Activated CD8-positive, alpha-beta T cell treated with anti-CD3 and anti-CD28 coated beads for 36 hours (primary cell): ENCODE measurements at regions not wholly inside any gene's neighbourhood (a gene's known extent, or its start where the extent isn't known, plus 50 kb on each side); places are given as distances from the start of the nearest gene placed in this dataset.

Experiments
- ATAC-seq: fragments of 200-7000 bp; cut with Tn5 transposase; one replicate; pipeline ENCODE4 v1.10.0; 2021; ENCODE audit warnings: mild to moderate bottlenecking, moderate library complexity
- CTCF ChIA-PET: fragments of 350-600 bp; sonication (Branson Sonifier 250); formaldehyde crosslinking; loops from one replicate; lab custom pipeline; 2021; ENCODE audit warnings: antibody characterized with exemption; lab: Charles Lee
- POLR2A ChIA-PET: fragments of 350-600 bp; sonication (Branson Sonifier 250); formaldehyde crosslinking; loops from one replicate; lab custom pipeline; 2021; ENCODE audit warnings: antibody characterized with exemption; lab: Charles Lee
- DNase-seq: peaks from one replicate; pipeline ENCODE4 v3.0.0-alpha.2; 2020
- H3K27ac Mint-ChIP-seq: one replicate; pipeline ENCODE4 v1.8.0; 2021; ENCODE audit warnings: mild to moderate bottlenecking, mixed read lengths
- H3K27me3 Mint-ChIP-seq: one replicate; pipeline ENCODE4 v1.8.0; 2021; ENCODE audit warnings: mixed read lengths
- H3K36me3 Mint-ChIP-seq: one replicate; pipeline ENCODE4 v1.8.0; 2021; ENCODE audit warnings: low read depth, mixed read lengths
- H3K4me1 Mint-ChIP-seq: one replicate; pipeline ENCODE4 v1.8.0; 2021; ENCODE audit warnings: low read depth, mixed read lengths
- H3K4me3 Mint-ChIP-seq: one replicate; pipeline ENCODE4 v1.8.0; 2021; ENCODE audit warnings: mild to moderate bottlenecking, moderate library complexity, mixed read lengths
- H3K9me3 Mint-ChIP-seq: one replicate; pipeline ENCODE4 v1.8.0; 2021; ENCODE audit warnings: mixed read lengths
- intact Hi-C: fragments of 100-400 bp; cut with micrococcal nuclease; formaldehyde crosslinking; loops from one replicate; pipeline ENCODE4 v1.10.0; 2022
- TF ChIP-seq, protein P1 (sequence below): fragments of 200-600 bp; IDR thresholded peaks from one replicate; pipeline ENCODE4 v1.8.0; 2022; ENCODE audit warnings: antibody characterized with exemption, mild to moderate bottlenecking

DNA sequence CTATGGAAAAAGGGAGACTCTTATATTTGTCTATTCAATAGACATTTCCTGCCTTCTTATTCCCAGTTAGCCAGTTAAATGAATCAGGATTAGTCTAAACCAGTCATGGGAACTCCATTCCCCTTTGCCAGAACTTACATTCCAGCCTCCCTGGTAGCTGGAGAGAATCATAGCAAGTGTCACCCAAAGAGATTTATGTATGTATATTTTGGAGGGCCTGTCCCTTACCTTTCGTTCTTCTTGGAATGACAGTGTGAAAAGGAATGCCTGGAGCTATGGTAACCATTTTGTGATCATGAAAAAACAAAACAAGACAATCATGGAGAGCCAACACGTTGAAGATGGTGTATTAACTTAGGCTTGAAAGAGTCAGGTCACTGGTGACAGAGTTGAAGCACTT lies 627.7 kb downstream of the CCDC171 start:
- TF ChIP-seq, protein P1, sequence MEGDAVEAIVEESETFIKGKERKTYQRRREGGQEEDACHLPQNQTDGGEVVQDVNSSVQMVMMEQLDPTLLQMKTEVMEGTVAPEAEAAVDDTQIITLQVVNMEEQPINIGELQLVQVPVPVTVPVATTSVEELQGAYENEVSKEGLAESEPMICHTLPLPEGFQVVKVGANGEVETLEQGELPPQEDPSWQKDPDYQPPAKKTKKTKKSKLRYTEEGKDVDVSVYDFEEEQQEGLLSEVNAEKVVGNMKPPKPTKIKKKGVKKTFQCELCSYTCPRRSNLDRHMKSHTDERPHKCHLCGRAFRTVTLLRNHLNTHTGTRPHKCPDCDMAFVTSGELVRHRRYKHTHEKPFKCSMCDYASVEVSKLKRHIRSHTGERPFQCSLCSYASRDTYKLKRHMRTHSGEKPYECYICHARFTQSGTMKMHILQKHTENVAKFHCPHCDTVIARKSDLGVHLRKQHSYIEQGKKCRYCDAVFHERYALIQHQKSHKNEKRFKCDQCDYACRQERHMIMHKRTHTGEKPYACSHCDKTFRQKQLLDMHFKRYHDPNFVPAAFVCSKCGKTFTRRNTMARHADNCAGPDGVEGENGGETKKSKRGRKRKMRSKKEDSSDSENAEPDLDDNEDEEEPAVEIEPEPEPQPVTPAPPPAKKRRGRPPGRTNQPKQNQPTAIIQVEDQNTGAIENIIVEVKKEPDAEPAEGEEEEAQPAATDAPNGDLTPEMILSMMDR = no peak
- intact Hi-C loops = no loop called here
- ATAC-seq (no peak), DNase-seq (no peak)
- H3K4me1 Mint-ChIP-seq = peaks cover 22% of the 10 kb centered on the region
- POLR2A ChIA-PET = no interaction called here
- H3K27ac Mint-ChIP-seq = peak overlapping the region; percentile 25
- H3K4me3 Mint-ChIP-seq = no peak overlapping the region
- CTCF ChIA-PET = no interaction called here
- no peaks in the 10 kb centered on the region for H3K9me3 Mint-ChIP-seq
- H3K27me3 Mint-ChIP-seq = no peaks in the 10 kb centered on the region
- peaks cover 4% of the 10 kb centered on the region for H3K36me3 Mint-ChIP-seq

DNA sequence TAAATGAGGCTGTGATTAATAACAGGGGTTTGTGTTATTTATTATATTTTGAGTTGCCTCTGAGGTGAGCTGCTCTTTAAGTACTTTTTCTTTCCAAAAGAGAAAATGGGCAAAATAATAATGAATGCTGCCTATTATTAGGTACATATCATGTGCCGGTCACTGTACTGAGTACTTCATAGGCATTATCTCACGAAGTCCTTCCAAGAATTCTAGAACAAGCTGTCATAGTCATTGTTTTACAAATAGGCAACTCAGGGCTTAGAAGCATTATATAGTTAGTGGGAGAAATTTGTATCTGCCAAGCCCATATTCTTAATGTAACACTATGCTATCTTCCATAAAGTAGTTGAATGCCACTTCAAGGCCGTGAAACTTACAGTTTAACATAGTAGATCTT lies 628.7 kb downstream of the CCDC171 start:
- Mint-ChIP-seq H3K36me3 (peaks cover 4% of the 10 kb centered on the region), H3K27me3 (no peaks in the 10 kb centered on the region), H3K9me3 (peaks cover 5% of the 10 kb centered on the region), H3K27ac (no peak overlapping the region), H3K4me1 (peaks cover 22% of the 10 kb centered on the region), H3K4me3 (no peak overlapping the region)
- DNase-seq (no peak), ATAC-seq (no peak)
- ChIA-PET CTCF (no interaction called here), POLR2A (no interaction called here)
- TF ChIP-seq, protein P1 = no peak
- intact Hi-C loops = no loop called here

DNA sequence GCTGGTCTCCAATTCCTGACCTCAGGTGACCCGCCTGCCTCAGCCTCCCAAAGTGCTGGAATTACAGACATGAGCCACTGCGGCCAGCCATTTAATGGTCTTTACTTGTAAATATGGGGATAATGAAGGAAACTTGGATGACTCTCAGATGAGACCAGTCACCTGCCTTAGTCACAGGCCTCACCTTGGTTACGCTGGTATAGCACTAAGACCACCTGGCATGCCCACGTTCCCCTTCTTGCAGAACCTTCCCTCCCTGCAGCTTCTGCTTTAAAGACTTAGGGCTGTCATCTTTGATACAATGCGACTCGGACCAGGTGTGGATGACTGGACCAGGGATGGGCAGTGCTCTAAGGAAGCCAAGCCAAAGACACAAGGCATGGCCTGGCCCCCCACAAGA lies 629.9 kb downstream of the CCDC171 start:
- ChIA-PET POLR2A (no interaction called here), CTCF (interaction anchor here (0.8 kb wide), 1 partner anchor 8 kb away, joined by 3 read pairs; no protein-coding TSS in a partner anchor)
- DNase-seq (no peak), ATAC-seq (no peak)
- TF ChIP-seq, protein P1 = no peak
- Mint-ChIP-seq H3K27ac (peak overlapping the region; percentile 65), H3K4me1 (peaks cover 22% of the 10 kb centered on the region), H3K9me3 (peaks cover 5% of the 10 kb centered on the region), H3K4me3 (no peak overlapping the region), H3K27me3 (no peaks in the 10 kb centered on the region), H3K36me3 (peaks cover 4% of the 10 kb centered on the region)
- intact Hi-C loops = no loop called here

DNA sequence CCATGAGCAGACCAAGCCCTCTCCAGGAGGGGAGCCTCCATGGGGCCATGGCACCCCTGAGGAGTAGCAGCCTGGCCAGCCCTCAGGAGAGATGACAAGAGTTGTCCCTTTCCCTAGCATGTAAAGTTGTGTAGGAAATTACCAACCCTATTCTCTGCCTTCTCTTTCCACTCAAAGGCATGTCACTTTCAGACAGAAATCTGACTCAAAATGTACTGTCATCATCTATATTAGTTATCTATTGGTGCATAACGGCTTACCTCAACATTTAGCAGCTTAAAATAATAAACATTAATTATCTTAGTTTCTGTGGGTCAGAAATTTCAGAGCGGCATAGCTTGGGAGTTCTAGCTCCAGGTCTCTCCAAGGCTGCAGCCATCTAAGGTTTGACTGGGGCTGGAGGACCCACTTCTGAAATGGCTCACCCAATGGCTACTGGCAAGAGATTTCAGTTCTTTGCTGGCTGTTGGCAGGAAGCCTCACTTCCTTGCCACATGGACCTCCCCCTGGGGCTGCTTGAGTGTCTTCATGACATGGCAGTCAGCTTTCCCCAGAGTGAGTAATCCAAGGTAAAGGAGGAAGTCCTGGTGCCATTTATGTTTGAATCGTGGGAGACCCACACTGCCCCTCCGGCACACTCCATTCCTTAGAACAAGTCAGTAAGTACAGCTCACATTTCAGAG lies 632.3 kb downstream of the CCDC171 start:
- H3K9me3 Mint-ChIP-seq = peaks cover 11% of the 10 kb centered on the region
- peaks cover 4% of the 10 kb centered on the region for H3K36me3 Mint-ChIP-seq
- intact Hi-C loops = no loop called here
- TF ChIP-seq, protein P1 = no peak
- CTCF ChIA-PET = no interaction called here
- peak; percentile 39 for ATAC-seq
- no peak overlapping the region for H3K4me3 Mint-ChIP-seq
- DNase-seq = no peak
- no peak overlapping the region for H3K27ac Mint-ChIP-seq
- peaks cover 15% of the 10 kb centered on the region for H3K4me1 Mint-ChIP-seq
- no peaks in the 10 kb centered on the region for H3K27me3 Mint-ChIP-seq
- POLR2A ChIA-PET = no interaction called here

DNA sequence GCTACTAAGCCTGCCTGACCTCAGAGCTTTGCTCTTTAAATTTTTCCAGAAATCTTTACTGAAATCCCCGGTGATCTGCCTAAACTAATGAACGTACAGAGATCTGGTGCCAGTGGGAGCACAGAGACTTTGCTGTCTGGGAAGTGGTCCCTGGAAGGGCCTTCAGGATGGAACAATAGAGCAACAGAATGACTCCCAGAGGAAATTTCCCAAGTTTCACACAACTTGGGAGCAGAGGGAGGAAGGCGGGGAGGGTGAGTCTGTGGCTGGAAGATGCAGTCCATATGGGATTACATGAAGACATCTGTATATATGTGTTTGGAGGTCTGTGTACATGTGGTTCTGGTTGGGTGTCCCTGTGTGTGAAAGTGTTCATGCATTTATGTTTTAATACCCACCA lies 638.3 kb downstream of the CCDC171 start:
- Mint-ChIP-seq H3K9me3 (peaks cover 7% of the 10 kb centered on the region), H3K4me1 (no peaks in the 10 kb centered on the region), H3K27ac (no peak overlapping the region), H3K27me3 (no peaks in the 10 kb centered on the region), H3K4me3 (no peak overlapping the region), H3K36me3 (no peaks in the 10 kb centered on the region)
- no peak for DNase-seq
- no peak for ATAC-seq
- intact Hi-C loops = no loop called here
- ChIA-PET CTCF (interaction anchor here (1.1 kb wide), 1 partner anchor 8 kb away, joined by 3 read pairs; no protein-coding TSS in a partner anchor), POLR2A (no interaction called here)
- TF ChIP-seq, protein P1 = no peak
